GM18858 (cell line): ENCODE measurements at regions not wholly inside any gene's neighbourhood (a gene's known extent, or its start where the extent isn't known, plus 50 kb on each side); places are given as distances from the start of the nearest gene placed in this dataset.

ENCODE experiments used
- ATAC-seq: cut with Tn5 transposase; IDR thresholded peaks from one replicate; pipeline ENCODE4 v1.9.1; 2021; ENCODE audit not compliant: unreplicated experiment

- ATAC-seq = no peak
Observed at GRCh38 chr4:185892165-185892564, 80.2 kb upstream of the SORBS2 start.

- ATAC-seq = no peak
Observed at GRCh38 chr4:185893500-185893899, 81.5 kb upstream of the SORBS2 start.

GRCh38 chr4:185894481-185894880 lies 82.5 kb upstream of the SORBS2 start:
- ATAC-seq = no peak

GRCh38 chr4:185895351-185895750 lies 83.4 kb upstream of the SORBS2 start:
- no peak for ATAC-seq

- ATAC-seq = no peak
Observed at GRCh38 chr4:185895866-185896265, 83.9 kb upstream of the SORBS2 start.

GRCh38 chr4:185896817-185897488 lies 85.0 kb upstream of the SORBS2 start:
- no peak for ATAC-seq

GRCh38 chr4:185898413-185898812 lies 86.4 kb upstream of the SORBS2 start:
- no peak for ATAC-seq

- ATAC-seq = no peak
Observed at GRCh38 chr4:185899833-185900232, 87.8 kb upstream of the SORBS2 start.

GRCh38 chr4:185902654-185903053 lies 90.7 kb upstream of the SORBS2 start:
- no peak for ATAC-seq

GRCh38 chr4:185903205-185903604 lies 91.2 kb upstream of the SORBS2 start:
- ATAC-seq = no peak

- no peak for ATAC-seq
Observed at GRCh38 chr4:185904381-185904780, 92.4 kb upstream of the SORBS2 start.

GRCh38 chr4:185909972-185910371 lies 98.0 kb upstream of the SORBS2 start:
- ATAC-seq = no peak

GRCh38 chr4:185911556-185912064 lies 99.6 kb upstream of the SORBS2 start:
- ATAC-seq = no peak

GRCh38 chr4:185912779-185913178 lies 100.8 kb upstream of the SORBS2 start:
- ATAC-seq = no peak

- ATAC-seq = no peak
Observed at GRCh38 chr4:185914583-185915199, 102.7 kb upstream of the SORBS2 start.

- ATAC-seq = no peak
Observed at GRCh38 chr4:185915271-185915670, 103.3 kb upstream of the SORBS2 start.

- ATAC-seq = no peak
Observed at GRCh38 chr4:185915817-185916216, 103.8 kb upstream of the SORBS2 start.

GRCh38 chr4:185916231-185916630 lies 104.2 kb upstream of the SORBS2 start:
- ATAC-seq = no peak

- no peak for ATAC-seq
Observed at GRCh38 chr4:185916683-185917082, 104.7 kb upstream of the SORBS2 start.

- no peak for ATAC-seq
Observed at GRCh38 chr4:185919107-185919506, 107.1 kb upstream of the SORBS2 start.

- ATAC-seq = no peak
Observed at GRCh38 chr4:185920171-185920570, 108.2 kb upstream of the SORBS2 start.

- no peak for ATAC-seq
Observed at GRCh38 chr4:185920691-185921260, 108.8 kb upstream of the SORBS2 start.
